ENCODE measurements at regions not wholly inside any gene's neighbourhood (a gene's known extent, or its start where the extent isn't known, plus 50 kb on each side); places are given as distances from the start of the nearest gene placed in this dataset.

GRCh38 chr2:223420048-223420447 is 182.1 kb downstream of the SCG2 start:
- TF ChIP-seq, protein P1, sequence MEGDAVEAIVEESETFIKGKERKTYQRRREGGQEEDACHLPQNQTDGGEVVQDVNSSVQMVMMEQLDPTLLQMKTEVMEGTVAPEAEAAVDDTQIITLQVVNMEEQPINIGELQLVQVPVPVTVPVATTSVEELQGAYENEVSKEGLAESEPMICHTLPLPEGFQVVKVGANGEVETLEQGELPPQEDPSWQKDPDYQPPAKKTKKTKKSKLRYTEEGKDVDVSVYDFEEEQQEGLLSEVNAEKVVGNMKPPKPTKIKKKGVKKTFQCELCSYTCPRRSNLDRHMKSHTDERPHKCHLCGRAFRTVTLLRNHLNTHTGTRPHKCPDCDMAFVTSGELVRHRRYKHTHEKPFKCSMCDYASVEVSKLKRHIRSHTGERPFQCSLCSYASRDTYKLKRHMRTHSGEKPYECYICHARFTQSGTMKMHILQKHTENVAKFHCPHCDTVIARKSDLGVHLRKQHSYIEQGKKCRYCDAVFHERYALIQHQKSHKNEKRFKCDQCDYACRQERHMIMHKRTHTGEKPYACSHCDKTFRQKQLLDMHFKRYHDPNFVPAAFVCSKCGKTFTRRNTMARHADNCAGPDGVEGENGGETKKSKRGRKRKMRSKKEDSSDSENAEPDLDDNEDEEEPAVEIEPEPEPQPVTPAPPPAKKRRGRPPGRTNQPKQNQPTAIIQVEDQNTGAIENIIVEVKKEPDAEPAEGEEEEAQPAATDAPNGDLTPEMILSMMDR (IDR thresholded peaks at IDR 0.05; ENCODE audit: low read depth, low read length), result no peak
- TF ChIP-seq EZH2phosphoT487 (IDR thresholded peaks at IDR 0.05; ENCODE audit: low read depth), result no peak

Measured in OCI-LY3 (cell line).